Cardiac fibroblast (primary cell): ENCODE measurements at regions not wholly inside any gene's neighbourhood (a gene's known extent, or its start where the extent isn't known, plus 50 kb on each side); places are given as distances from the start of the nearest gene placed in this dataset.

Experiments
- DNase-seq, 2 donors: peaks; one replicate each; pipeline versions ENCODE4 v3.0.0 to v3.0.0-alpha.2; 2010; ENCODE audit warnings: low read depth in 2 of 2
- H3K4me3 ChIP-seq, 2 donors: replicated peaks in 1 of 2; 1 replicate in 1 of 2; 2 replicates in 1 of 2; pipeline ENCODE4 v1.5.1; 2011; ENCODE audit warnings: low read depth in 2 of 2, low read length in 2 of 2, mild to moderate bottlenecking in 2 of 2, moderate library complexity in 1 of 2
- TF ChIP-seq, protein P1 (sequence below): IDR thresholded peaks from one replicate; pipeline ENCODE4 v1.5.1; 2011; ENCODE audit warnings: low read depth, mild to moderate bottlenecking, low read length, inconsistent platforms

DNA sequence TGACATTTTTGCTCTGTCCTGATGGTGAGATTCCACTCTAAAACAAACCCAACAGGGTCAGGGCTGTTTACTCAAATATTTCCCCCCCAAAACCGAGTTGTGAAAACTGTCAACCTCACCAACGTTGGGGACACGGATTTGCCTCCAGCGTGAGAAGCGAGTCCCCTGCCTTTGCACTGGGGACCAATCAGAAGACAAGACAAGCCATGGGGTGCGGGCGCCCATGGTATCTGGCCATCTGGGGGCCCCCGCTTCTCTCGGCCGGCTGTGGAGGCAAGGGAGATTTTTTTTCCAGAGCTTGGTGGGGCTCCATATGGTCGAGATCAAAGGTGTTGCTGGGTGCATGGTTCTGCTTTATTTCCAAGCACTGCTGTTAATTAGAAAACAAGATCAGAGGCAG, 272.1 kb downstream of the BCL11B start:
- TF ChIP-seq, protein P1, sequence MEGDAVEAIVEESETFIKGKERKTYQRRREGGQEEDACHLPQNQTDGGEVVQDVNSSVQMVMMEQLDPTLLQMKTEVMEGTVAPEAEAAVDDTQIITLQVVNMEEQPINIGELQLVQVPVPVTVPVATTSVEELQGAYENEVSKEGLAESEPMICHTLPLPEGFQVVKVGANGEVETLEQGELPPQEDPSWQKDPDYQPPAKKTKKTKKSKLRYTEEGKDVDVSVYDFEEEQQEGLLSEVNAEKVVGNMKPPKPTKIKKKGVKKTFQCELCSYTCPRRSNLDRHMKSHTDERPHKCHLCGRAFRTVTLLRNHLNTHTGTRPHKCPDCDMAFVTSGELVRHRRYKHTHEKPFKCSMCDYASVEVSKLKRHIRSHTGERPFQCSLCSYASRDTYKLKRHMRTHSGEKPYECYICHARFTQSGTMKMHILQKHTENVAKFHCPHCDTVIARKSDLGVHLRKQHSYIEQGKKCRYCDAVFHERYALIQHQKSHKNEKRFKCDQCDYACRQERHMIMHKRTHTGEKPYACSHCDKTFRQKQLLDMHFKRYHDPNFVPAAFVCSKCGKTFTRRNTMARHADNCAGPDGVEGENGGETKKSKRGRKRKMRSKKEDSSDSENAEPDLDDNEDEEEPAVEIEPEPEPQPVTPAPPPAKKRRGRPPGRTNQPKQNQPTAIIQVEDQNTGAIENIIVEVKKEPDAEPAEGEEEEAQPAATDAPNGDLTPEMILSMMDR = no peak
- no peak overlapping the region for H3K4me3 ChIP-seq
- DNase-seq = no peak

DNA sequence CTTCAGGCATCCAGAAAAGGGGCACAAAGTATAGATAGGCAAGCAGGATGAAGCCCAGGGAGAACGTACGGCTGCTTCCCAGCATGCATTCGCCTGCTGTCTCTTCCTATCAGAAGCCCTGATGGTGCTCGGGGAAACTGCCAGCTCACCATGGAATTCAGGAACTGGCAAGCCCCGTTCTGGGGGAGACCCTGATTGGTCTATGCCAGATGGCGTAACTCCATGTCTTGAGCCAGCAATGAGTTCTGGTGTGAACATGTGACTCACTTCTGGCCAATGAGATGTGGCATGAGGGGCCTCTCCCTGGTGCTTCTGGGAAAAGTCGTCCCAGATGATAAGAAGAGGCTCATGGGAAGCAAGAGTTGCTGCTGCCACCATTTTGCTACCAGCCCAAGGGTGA, 270.8 kb downstream of the BCL11B start:
- DNase-seq = no peak

DNA sequence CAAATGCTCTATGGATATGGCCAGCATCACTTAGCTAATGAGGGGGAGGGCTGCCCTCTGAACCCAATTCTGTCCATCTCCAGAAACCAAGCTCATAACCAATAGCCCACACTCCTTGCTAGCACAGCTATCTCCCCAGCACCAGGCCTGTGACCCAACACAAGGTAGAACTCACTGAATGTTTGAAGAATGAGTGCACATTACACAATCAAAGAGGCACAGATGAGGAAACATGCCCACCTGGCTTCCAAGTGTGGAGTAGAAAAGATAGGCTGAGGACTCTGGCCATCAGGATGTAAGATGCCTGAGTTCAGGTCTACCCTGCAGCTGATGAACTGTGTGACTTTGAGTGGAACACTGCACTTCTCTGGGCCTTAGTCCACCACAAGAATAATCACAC, 268.4 kb downstream of the BCL11B start:
- TF ChIP-seq, protein P1 = no peak
- no peak overlapping the region for H3K4me3 ChIP-seq
- DNase-seq = no peak

More for the DNA sequence above, 270.8 kb downstream of the BCL11B start:
- no peak overlapping the region for H3K4me3 ChIP-seq
- TF ChIP-seq, protein P1 = no peak

DNA sequence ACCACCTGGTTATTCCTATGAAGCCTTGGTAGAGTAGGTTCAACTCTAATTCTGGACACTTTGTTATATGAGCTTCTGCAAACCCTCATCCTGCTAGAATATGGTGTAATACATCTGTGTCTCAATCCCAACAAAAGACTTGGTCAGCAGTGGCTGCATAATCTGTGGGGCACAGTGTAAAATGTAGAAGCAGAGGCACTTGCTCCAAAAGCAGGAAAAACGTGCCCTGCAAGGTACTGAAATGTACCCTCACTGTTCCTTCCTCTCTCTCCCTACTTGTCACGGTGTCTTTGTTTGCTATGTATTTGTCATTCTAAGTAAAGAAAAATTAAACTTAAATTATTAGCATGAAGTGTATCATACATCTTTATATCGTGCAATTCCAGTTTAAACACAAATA, 267.9 kb downstream of the BCL11B start:
- DNase-seq = no peak
- TF ChIP-seq, protein P1 = no peak
- no peak overlapping the region for H3K4me3 ChIP-seq

DNA sequence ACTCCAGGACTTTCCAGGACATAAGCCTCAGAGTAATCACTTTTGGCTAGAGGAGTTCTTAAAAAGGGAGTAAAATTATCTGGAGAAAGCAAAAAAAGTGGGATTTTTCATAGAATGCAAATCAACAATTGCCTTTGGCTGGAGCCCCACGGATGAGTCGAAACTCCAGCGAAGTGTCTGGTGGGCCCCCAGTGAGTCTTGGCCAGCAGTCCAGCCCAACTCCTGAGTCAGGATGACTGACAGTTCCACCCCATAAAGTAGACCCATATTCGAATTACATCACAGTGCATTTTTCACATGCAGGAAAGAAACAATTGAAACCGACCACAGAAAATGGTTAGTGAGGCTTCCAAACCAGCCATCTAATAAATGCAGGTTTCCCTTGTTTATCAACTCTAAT, 265.7 kb downstream of the BCL11B start:
- TF ChIP-seq, protein P1 = no peak
- no peak for DNase-seq
- H3K4me3 ChIP-seq = no peak overlapping the region

DNA sequence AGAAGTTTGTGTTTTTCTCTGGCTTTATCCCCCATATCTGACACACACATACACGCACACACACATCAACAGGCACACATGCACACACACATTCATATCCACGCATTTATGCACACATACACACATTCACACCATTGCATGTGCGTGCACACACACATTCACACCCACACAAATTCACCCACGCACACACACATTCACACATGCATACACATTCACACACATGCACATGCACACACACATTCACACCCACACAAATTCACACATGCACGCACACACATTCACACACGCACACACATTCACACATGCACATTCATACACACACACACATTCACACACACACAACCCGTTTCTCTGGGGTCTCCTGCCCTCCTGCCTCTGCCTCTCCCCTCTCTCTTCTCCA, 264.2 kb downstream of the BCL11B start:
- no peak overlapping the region for H3K4me3 ChIP-seq
- TF ChIP-seq, protein P1 = no peak
- DNase-seq = no peak

DNA sequence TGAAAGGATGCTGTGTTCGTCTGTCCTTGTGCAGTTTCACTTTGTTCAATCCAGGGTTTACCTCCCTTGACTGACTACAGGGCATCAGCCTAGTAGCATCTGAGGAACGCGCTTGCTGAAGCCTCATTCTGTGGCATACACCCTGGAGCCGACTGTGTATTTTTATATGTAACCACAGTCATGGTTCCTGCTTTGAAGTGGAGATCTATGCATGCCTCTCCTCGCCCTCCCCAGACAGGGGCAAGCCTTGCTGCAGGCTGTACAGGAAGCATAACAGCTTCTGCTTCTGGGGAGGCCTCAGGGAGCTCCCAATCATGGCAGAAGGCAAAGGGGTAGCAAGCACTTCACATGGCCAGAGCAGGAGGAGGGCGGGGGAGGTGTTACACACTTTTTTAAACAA, 262.1 kb downstream of the BCL11B start:
- no peak overlapping the region for H3K4me3 ChIP-seq
- DNase-seq = no peak
- TF ChIP-seq, protein P1 = no peak
